Testis (tissue), 2 donors: ENCODE measurements at regions not wholly inside any gene's neighbourhood (a gene's known extent, or its start where the extent isn't known, plus 50 kb on each side); places are given as distances from the start of the nearest gene placed in this dataset.

ENCODE experiments used
- DNase-seq: peaks from one replicate; pipeline ENCODE4 v3.0.0-alpha.2; 2019
- H3K27ac ChIP-seq, 2 donors: fragments of 200-600 bp; sonication (generic); one replicate each; pipeline ENCODE4 v1.5.1; 2019
- H3K27me3 ChIP-seq: fragments of 200-600 bp; sonication (generic); one replicate; pipeline ENCODE4 v1.5.1; 2019
- H3K36me3 ChIP-seq: fragments of 200-600 bp; sonication (generic); one replicate; pipeline ENCODE4 v1.5.1; 2017; ENCODE audit warnings: low read depth; ENCODE audit errors: missing control alignments
- H3K4me1 ChIP-seq: fragments of 200-600 bp; sonication (generic); one replicate; pipeline ENCODE4 v1.5.1; 2019
- H3K4me3 ChIP-seq, 2 donors: fragments of 200-600 bp; sonication (generic); one replicate each; pipeline ENCODE4 v1.5.1; 2017 to 2019
- H3K9me3 ChIP-seq: fragments of 200-600 bp; sonication (generic); one replicate; pipeline ENCODE4 v1.5.1; 2017
- CTCF ChIP-seq, 3 experiments: fragments of 450-650 bp in 2 of 3; fragments of 200-600 bp in 1 of 3; sonication (generic) in 1 of 3; IDR thresholded peaks; one replicate each; pipeline ENCODE4 v1.5.1; 2016 to 2019; ENCODE audit warnings: antibody characterized with exemption in 3 of 3, mild to moderate bottlenecking in 2 of 3, moderate library complexity in 1 of 3
- POLR2A ChIP-seq: fragments of 450-650 bp; IDR thresholded peaks from one replicate; pipeline ENCODE4 v1.6.1; 2017; ENCODE audit warnings: antibody characterized with exemption, mild to moderate bottlenecking, moderate library complexity
- WGBS, 2 donors: methylation state at CpG; one replicate each; pipeline ENCODE4 v1.1.5; 2018; 5-methylcytosine and 5-hydroxymethylcytosine counted together
- intact Hi-C: fragments of 100-400 bp; cut with DNase I; formaldehyde crosslinking; loops from one replicate; pipeline ENCODE4 v1.15.1; 2023; ENCODE audit warnings: low total_unique reads

- no peak overlapping the region for H3K27ac ChIP-seq
- no peak for DNase-seq
- TF ChIP-seq POLR2A (no peak), CTCF (IDR thresholded peaks at IDR 0.05) (no peak)
- intact Hi-C loops = no loop called here
- H3K4me1 ChIP-seq = no peaks in the 10 kb centered on the region
- WGBS, 2 donors = 56 to 59% methylated on average over 12 of the region's 12 CpGs
- no peaks in the 10 kb centered on the region for H3K36me3 ChIP-seq
- no peak overlapping the region for H3K4me3 ChIP-seq
- no peaks in the 10 kb centered on the region for H3K9me3 ChIP-seq
- H3K27me3 ChIP-seq = no peaks in the 10 kb centered on the region
These were observed 64.0 kb upstream of the ZNF281 start for GRCh38 chr1:200473698-200474371.

DNA sequence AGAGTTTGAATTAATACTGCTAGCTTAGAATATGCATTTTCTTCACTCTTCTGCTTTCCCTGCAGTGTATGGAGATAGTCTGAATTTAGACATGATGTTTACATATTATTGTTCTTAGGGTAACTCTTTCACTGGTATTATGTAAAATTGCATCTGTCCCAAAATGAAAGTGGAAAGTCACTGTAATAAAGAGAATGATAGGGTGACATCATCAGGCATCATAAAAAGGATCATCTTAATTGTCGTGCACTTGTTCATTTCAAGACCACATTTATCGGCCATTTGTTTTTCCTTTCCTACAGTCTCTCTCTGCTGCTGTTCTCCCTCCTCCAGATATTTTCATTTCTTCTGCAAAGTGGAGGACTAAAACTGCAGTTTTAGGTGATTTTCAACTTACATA lies 61.9 kb upstream of the ZNF281 start:
- Histone ChIP-seq H3K4me3 (no peak overlapping the region), H3K36me3 (no peaks in the 10 kb centered on the region), H3K4me1 (no peaks in the 10 kb centered on the region), H3K27ac (no peak overlapping the region), H3K27me3 (no peaks in the 10 kb centered on the region), H3K9me3 (no peaks in the 10 kb centered on the region)
- TF ChIP-seq POLR2A (no peak), CTCF (IDR thresholded peaks at IDR 0.05) (no peak)
- no peak for DNase-seq
- intact Hi-C loops = no loop called here
- whole genome bisulfite sequencing, 2 donors = 91 to 94% methylated on average over 2 of the region's 2 CpGs

- DNase-seq = no peak
These were observed 58.6 kb upstream of the ZNF281 start for GRCh38 chr1:200468264-200469001.

DNA sequence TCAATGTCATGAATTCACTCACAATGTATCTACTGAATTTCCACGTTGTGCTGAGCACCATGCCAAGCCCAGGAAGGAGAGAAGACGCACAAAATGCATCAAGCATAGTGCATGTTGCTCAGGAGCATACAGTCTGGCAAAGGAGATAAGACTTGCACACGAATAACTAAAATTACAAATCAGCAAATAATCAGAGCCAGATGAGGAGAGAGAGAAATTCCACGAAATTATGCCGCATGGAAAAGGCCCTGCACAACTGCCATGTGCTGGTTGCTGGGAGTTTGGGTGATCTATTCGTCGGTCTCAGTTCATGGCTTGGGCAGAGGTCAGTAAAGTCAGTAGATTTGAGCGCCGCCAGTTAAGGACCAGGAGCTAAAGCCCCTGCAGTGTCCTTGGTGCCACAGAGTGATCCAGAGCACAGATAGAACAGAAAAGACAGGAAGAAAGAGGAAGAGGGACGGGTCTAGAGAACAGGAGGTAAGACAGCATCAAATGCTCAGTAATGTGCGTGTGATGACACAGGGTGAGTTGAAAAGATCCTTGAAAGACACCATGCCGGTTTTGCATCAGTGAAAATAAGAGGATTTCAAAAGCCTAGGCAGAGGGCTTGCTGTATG lies 55.1 kb upstream of the ZNF281 start:
- Histone ChIP-seq H3K36me3 (no peaks in the 10 kb centered on the region), H3K4me3 (no peak overlapping the region), H3K9me3 (no peaks in the 10 kb centered on the region), H3K27me3 (no peaks in the 10 kb centered on the region), H3K4me1 (no peaks in the 10 kb centered on the region), H3K27ac (no peak overlapping the region)
- intact Hi-C loops = no loop called here
- no peak for DNase-seq
- TF ChIP-seq POLR2A = no peak
- TF ChIP-seq CTCF (IDR thresholded peaks at IDR 0.05) = no peak
- WGBS, 2 donors = 78 to 80% methylated on average over 12 of the region's 12 CpGs

More at GRCh38 chr1:200468264-200469001, 58.6 kb upstream of the ZNF281 start:
- Histone ChIP-seq H3K4me3 (no peak overlapping the region), H3K36me3 (no peaks in the 10 kb centered on the region), H3K27ac (no peak overlapping the region), H3K4me1 (no peaks in the 10 kb centered on the region), H3K9me3 (no peaks in the 10 kb centered on the region), H3K27me3 (no peaks in the 10 kb centered on the region)
- TF ChIP-seq POLR2A (no peak), CTCF (IDR thresholded peaks at IDR 0.05) (no peak)
- intact Hi-C loops = no loop called here
- 89 to 91% methylated on average over 4 of the region's 4 CpGs for WGBS, 2 donors
